ENCODE measurements at regions not wholly inside any gene's neighbourhood (a gene's known extent, or its start where the extent isn't known, plus 50 kb on each side); places are given as distances from the start of the nearest gene placed in this dataset.
"Not testable (repeated sequence)": the region's sequence is repeated elsewhere in the genome, so short reads cannot be mapped to it uniquely, and the experiment has no call there.

GRCh38 chr20:47441774-47442150, 59.9 kb upstream of the NCOA3 start:
- TF ChIP-seq, protein P1, sequence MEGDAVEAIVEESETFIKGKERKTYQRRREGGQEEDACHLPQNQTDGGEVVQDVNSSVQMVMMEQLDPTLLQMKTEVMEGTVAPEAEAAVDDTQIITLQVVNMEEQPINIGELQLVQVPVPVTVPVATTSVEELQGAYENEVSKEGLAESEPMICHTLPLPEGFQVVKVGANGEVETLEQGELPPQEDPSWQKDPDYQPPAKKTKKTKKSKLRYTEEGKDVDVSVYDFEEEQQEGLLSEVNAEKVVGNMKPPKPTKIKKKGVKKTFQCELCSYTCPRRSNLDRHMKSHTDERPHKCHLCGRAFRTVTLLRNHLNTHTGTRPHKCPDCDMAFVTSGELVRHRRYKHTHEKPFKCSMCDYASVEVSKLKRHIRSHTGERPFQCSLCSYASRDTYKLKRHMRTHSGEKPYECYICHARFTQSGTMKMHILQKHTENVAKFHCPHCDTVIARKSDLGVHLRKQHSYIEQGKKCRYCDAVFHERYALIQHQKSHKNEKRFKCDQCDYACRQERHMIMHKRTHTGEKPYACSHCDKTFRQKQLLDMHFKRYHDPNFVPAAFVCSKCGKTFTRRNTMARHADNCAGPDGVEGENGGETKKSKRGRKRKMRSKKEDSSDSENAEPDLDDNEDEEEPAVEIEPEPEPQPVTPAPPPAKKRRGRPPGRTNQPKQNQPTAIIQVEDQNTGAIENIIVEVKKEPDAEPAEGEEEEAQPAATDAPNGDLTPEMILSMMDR (conservative IDR thresholded peaks at IDR 0.05; ENCODE audit: control insufficient read depth, insufficient read depth, low read depth, low read length) = no peak
- H3K4me3 ChIP-seq (ENCODE audit: control insufficient read depth, low read depth, low read length) = no peak overlapping the region
- DNase-seq (ENCODE audit: low read depth) = no peak

DNA sequence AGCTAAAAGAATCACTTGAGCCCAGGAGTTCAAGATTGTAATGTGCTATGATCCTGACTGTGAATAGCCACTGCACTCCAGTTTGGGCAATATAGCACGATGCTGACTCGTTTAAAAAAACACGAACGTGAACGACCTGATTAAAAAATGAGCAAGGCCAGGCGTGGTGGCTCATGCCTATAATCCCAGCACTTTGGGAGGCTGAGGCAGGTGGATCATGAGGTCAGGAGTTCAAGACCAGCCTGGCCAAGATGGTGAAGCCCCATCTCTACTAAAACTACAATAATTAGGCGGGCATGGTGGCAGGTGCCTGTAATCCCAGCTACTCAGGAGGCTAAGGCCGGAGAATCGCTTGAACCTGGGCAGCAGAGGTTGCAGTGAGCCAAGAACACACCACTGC, 58.6 kb upstream of the NCOA3 start:
- not testable (repeated sequence) for H3K4me3 ChIP-seq (ENCODE audit: control insufficient read depth, low read depth, low read length); DNase-seq (ENCODE audit: low read depth)

DNA sequence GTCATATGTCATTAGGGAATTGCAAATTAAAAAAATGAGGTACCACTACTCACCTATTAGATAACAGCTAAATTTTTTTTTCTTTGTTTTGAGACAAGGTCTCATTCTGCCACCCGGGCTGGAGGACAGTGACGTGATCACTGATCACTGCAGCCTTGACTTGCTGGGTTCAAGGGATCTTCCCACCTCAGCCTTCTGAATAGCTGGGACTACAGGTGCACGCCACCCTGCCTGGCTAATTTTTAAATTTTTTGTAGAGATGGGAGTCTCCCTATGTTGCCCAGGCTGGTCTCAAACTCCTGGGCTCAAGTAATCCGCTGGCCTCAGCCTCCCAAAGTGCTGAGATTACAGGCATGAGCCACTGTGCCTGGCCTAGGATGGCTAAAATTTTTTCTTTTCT, 57.1 kb upstream of the NCOA3 start:
- no peak for DNase-seq (ENCODE audit: low read depth)

DNA sequence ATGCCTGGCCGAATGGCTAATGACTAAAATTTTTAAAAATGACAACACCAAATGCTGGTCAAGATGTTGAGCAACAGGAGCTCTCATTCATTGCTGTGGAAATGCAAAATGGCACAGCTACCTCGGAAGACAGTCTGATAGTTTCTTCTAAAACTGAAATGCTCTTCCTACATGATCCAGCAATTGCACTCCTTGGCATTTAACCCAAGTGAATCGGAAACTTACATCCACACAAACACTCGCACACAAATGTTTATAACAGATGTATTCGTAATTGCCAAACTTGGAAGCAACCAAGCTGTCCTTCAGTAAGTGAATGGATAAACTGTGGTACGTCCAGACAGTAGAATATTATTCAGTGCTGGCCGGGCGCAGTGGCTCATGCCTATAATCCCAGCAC, 56.4 kb upstream of the NCOA3 start:
- H3K4me3 ChIP-seq (ENCODE audit: control insufficient read depth, low read depth, low read length) = no peak overlapping the region
- TF ChIP-seq, protein P1 (conservative IDR thresholded peaks at IDR 0.05; ENCODE audit: control insufficient read depth, insufficient read depth, low read depth, low read length) = no peak
- DNase-seq (ENCODE audit: low read depth) = no peak

More for the DNA sequence above, 57.1 kb upstream of the NCOA3 start:
- TF ChIP-seq, protein P1 (conservative IDR thresholded peaks at IDR 0.05; ENCODE audit: control insufficient read depth, insufficient read depth, low read depth, low read length) = no peak
- H3K4me3 ChIP-seq (ENCODE audit: control insufficient read depth, low read depth, low read length) = no peak overlapping the region

GRCh38 chr20:47447350-47448296, 54.1 kb upstream of the NCOA3 start:
- H3K4me3 ChIP-seq (ENCODE audit: control insufficient read depth, low read depth, low read length); DNase-seq (ENCODE audit: low read depth): not testable (repeated sequence)

DNA sequence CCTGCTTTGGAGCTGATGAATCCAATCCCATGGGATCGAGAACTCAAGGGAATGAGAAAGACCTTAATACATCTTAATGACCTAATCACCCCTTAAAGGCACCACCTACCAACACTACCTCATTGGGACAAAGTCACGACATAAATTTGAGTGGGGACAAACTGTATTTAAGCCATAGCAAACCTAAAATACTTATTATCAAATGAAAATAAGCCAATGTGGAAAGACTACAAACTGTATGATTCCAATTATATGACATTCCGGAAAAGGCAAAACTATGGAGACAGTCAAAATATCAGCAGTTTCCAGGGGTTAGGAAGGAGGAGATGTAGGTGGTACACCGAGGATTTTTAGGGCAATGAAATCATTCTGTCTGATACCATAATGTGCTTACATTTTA, 53.3 kb upstream of the NCOA3 start:
- TF ChIP-seq, protein P1 (conservative IDR thresholded peaks at IDR 0.05; ENCODE audit: control insufficient read depth, insufficient read depth, low read depth, low read length) = no peak
- DNase-seq (ENCODE audit: low read depth) = no peak
- no peak overlapping the region for H3K4me3 ChIP-seq (ENCODE audit: control insufficient read depth, low read depth, low read length)

- no peak overlapping the region for H3K4me3 ChIP-seq (ENCODE audit: control insufficient read depth, low read depth, low read length)
- TF ChIP-seq, protein P1 (conservative IDR thresholded peaks at IDR 0.05; ENCODE audit: control insufficient read depth, insufficient read depth, low read depth, low read length) = no peak
- DNase-seq (ENCODE audit: low read depth) = no peak
Observed at GRCh38 chr20:47451602-47451904, 50.1 kb upstream of the NCOA3 start.

Measured in fibroblast of mammary gland (primary cell).